ENCODE measurements at regions not wholly inside any gene's neighbourhood (a gene's known extent, or its start where the extent isn't known, plus 50 kb on each side); places are given as distances from the start of the nearest gene placed in this dataset.

GRCh38 chr14:84751745-84752144 lies 778.2 kb upstream of the FLRT2 start:
- Histone ChIP-seq H2AFZ (ENCODE audit: low read depth, low read length) (no peak overlapping the region), H3F3A (ENCODE audit: insufficient read depth, low read length, poor library complexity, severe bottlenecking) (no peaks in the 10 kb centered on the region), H3K9me2 (ENCODE audit: insufficient read depth, low read length) (no peaks in the 10 kb centered on the region), H3K4me3 (ENCODE audit: low read length) (no peak overlapping the region), H3K9ac (ENCODE audit: low read length) (no peak overlapping the region), H4K20me1 (ENCODE audit: insufficient read depth) (no peaks in the 10 kb centered on the region), H3K27ac (ENCODE audit: low read length) (no peak overlapping the region), H3K79me2 (replicated peaks; ENCODE audit: insufficient read depth, low read length) (no peaks in the 10 kb centered on the region), H3K27me3 (ENCODE audit: insufficient read depth, low read depth, low read length) (no peaks in the 10 kb centered on the region), H3K36me3 (ENCODE audit: insufficient read depth, low read length) (no peaks in the 10 kb centered on the region), H3K9me3 (ENCODE audit: low read length) (no peaks in the 10 kb centered on the region), H3K4me2 (ENCODE audit: low read length) (no peak overlapping the region)
- TF ChIP-seq REST (IDR thresholded peaks at IDR 0.05; ENCODE audit: borderline replicate concordance) (no peak), TAF1 (IDR thresholded peaks at IDR 0.05; ENCODE audit: low read depth) (no peak), SMC3 (conservative IDR thresholded peaks at IDR 0.05; ENCODE audit: poor library complexity) (no peak), MXI1 (conservative IDR thresholded peaks at IDR 0.05; ENCODE audit: poor library complexity, severe bottlenecking) (no peak), EZH2 (IDR thresholded peaks at IDR 0.05; ENCODE audit: borderline replicate concordance, insufficient read depth, low read length, poor library complexity, severe bottlenecking) (no peak), RAD21 (conservative IDR thresholded peaks at IDR 0.05) (no peak), CTCF (IDR thresholded peaks at IDR 0.05; ENCODE audit: poor library complexity, severe bottlenecking) (no peak), POLR2AphosphoS5 (IDR thresholded peaks at IDR 0.05) (no peak), EP300 (conservative IDR thresholded peaks at IDR 0.05; ENCODE audit: poor library complexity, severe bottlenecking) (no peak)

GRCh38 chr14:84760489-84761126 lies 769.3 kb upstream of the FLRT2 start:
- Histone ChIP-seq H3K9me3 (ENCODE audit: low read length) (peaks cover 10% of the 10 kb centered on the region), H3K27me3 (ENCODE audit: insufficient read depth, low read depth, low read length) (no peaks in the 10 kb centered on the region), H3K27ac (ENCODE audit: low read length) (no peak overlapping the region), H3K79me2 (replicated peaks; ENCODE audit: insufficient read depth, low read length) (no peaks in the 10 kb centered on the region), H3K36me3 (ENCODE audit: insufficient read depth, low read length) (no peaks in the 10 kb centered on the region), H3K4me2 (ENCODE audit: low read length) (no peak overlapping the region), H4K20me1 (ENCODE audit: insufficient read depth) (no peaks in the 10 kb centered on the region), H3K9me2 (ENCODE audit: insufficient read depth, low read length) (no peaks in the 10 kb centered on the region), H3K9ac (ENCODE audit: low read length) (no peak overlapping the region), H3F3A (ENCODE audit: insufficient read depth, low read length, poor library complexity, severe bottlenecking) (no peaks in the 10 kb centered on the region), H3K4me3 (ENCODE audit: low read length) (no peak overlapping the region), H2AFZ (ENCODE audit: low read depth, low read length) (no peak overlapping the region)
- TF ChIP-seq REST (IDR thresholded peaks at IDR 0.05; ENCODE audit: borderline replicate concordance) = no peak
- no peak for TF ChIP-seq SMC3 (conservative IDR thresholded peaks at IDR 0.05; ENCODE audit: poor library complexity)
- TF ChIP-seq EZH2 (IDR thresholded peaks at IDR 0.05; ENCODE audit: borderline replicate concordance, insufficient read depth, low read length, poor library complexity, severe bottlenecking) = no peak
- no peak for TF ChIP-seq CTCF (IDR thresholded peaks at IDR 0.05; ENCODE audit: poor library complexity, severe bottlenecking)
- no peak for TF ChIP-seq EP300 (conservative IDR thresholded peaks at IDR 0.05; ENCODE audit: poor library complexity, severe bottlenecking)
- TF ChIP-seq POLR2AphosphoS5 (IDR thresholded peaks at IDR 0.05) = no peak
- no peak for TF ChIP-seq TAF1 (IDR thresholded peaks at IDR 0.05; ENCODE audit: low read depth)
- no peak for TF ChIP-seq MXI1 (conservative IDR thresholded peaks at IDR 0.05; ENCODE audit: poor library complexity, severe bottlenecking)
- no peak for TF ChIP-seq RAD21 (conservative IDR thresholded peaks at IDR 0.05)
